ENCODE measurements at regions not wholly inside any gene's neighbourhood (a gene's known extent, or its start where the extent isn't known, plus 50 kb on each side); places are given as distances from the start of the nearest gene placed in this dataset.

- DNase-seq = no peak
Observed at GRCh38 chr9:12934545-12935272, 159.9 kb downstream of the LURAP1L start.

GRCh38 chr9:12935714-12936113 is 160.9 kb downstream of the LURAP1L start:
- no peak for DNase-seq

- DNase-seq = no peak
Observed at GRCh38 chr9:12954441-12954840, 179.6 kb downstream of the LURAP1L start.

GRCh38 chr9:12955510-12956163 is 180.8 kb downstream of the LURAP1L start:
- DNase-seq = no peak

GRCh38 chr9:12956261-12956660 is 181.4 kb downstream of the LURAP1L start:
- no peak for DNase-seq

GRCh38 chr9:12956805-12957204 is 182.0 kb downstream of the LURAP1L start:
- no peak for DNase-seq

- no peak for DNase-seq
Observed at GRCh38 chr9:12958279-12958678, 183.5 kb downstream of the LURAP1L start.

GRCh38 chr9:12958708-12959107 is 183.9 kb downstream of the LURAP1L start:
- no peak for DNase-seq

GRCh38 chr9:12961276-12961809 is 186.5 kb downstream of the LURAP1L start:
- DNase-seq = no peak

- no peak for DNase-seq
Observed at GRCh38 chr9:12963537-12963936, 188.7 kb downstream of the LURAP1L start.

GRCh38 chr9:12964271-12964670 is 189.5 kb downstream of the LURAP1L start:
- DNase-seq = no peak

GRCh38 chr9:12965303-12965702 is 190.5 kb downstream of the LURAP1L start:
- DNase-seq = no peak

GRCh38 chr9:12968093-12968492 is 193.3 kb downstream of the LURAP1L start:
- no peak for DNase-seq

GRCh38 chr9:12972608-12973589 is 198.1 kb downstream of the LURAP1L start:
- DNase-seq = peak; percentile 73

- DNase-seq = no peak
Observed at GRCh38 chr9:12973710-12974109, 198.9 kb downstream of the LURAP1L start.

- no peak for DNase-seq
Observed at GRCh38 chr9:12974671-12975070, 199.9 kb downstream of the LURAP1L start.

GRCh38 chr9:12975496-12975895 is 200.7 kb downstream of the LURAP1L start:
- DNase-seq = no peak

GRCh38 chr9:12980085-12980851 is 205.4 kb downstream of the LURAP1L start:
- DNase-seq = peak; percentile 21

- DNase-seq = no peak
Observed at GRCh38 chr9:12988258-12988657, 213.4 kb downstream of the LURAP1L start.

- no peak for DNase-seq
Observed at GRCh38 chr9:12989669-12990068, 214.8 kb downstream of the LURAP1L start.

GRCh38 chr9:12993466-12993865 is 218.6 kb downstream of the LURAP1L start:
- DNase-seq = no peak

- no peak for DNase-seq
Observed at GRCh38 chr9:12997009-12997408, 222.2 kb downstream of the LURAP1L start.

Data from femur (tissue), 1 donor.